ENCODE measurements at regions not wholly inside any gene's neighbourhood (a gene's known extent, or its start where the extent isn't known, plus 50 kb on each side); places are given as distances from the start of the nearest gene placed in this dataset.

GRCh38 chr14:56374421-56374820 is 205.2 kb upstream of the TMEM260 start (continued):
- TF ChIP-seq USF1 (IDR thresholded peaks at IDR 0.05; ENCODE audit: borderline replicate concordance, low read depth), result no peak

GRCh38 chr14:56378046-56378445 is 201.6 kb upstream of the TMEM260 start:
- no peaks in the 10 kb centered on the region for H3K9me3 ChIP-seq
- H3K79me2 ChIP-seq (ENCODE audit: insufficient read depth), result no peaks in the 10 kb centered on the region
- no peaks in the 10 kb centered on the region for H3K9me2 ChIP-seq
- no peak overlapping the region for H3K9ac ChIP-seq
- H2AFZ ChIP-seq (ENCODE audit: low read depth), result no peak overlapping the region
- POLR2A ChIA-PET, result no interaction called here
- H3K27me3 ChIP-seq (ENCODE audit: insufficient read depth), result no peaks in the 10 kb centered on the region; the same call in 1 of the 2 replicates
- no peaks in the 10 kb centered on the region for H3K36me3 ChIP-seq (replicated peaks in 1 of 2; ENCODE audit: control insufficient read depth in 1 of 2, insufficient read depth in 2 of 2, low read length in 1 of 2)
- CTCF ChIA-PET, result no interaction called here
- H3K4me2 ChIP-seq, result no peak overlapping the region
- H3K4me1 ChIP-seq (ENCODE audit: control insufficient read depth in 1 of 2, insufficient read depth in 2 of 2, low read depth in 1 of 2, low read length in 1 of 2), result no peaks in the 10 kb centered on the region
- no peaks in the 10 kb centered on the region for H4K20me1 ChIP-seq (ENCODE audit: insufficient read depth)
- H3K27ac ChIP-seq (ENCODE audit: low read depth in 2 of 2, low read length in 1 of 2), result no peak overlapping the region
- no peaks in the 10 kb centered on the region for H3F3A ChIP-seq (replicated peaks; ENCODE audit: insufficient read depth)
- DNase-seq, result no peak
- no peak for TF ChIP-seq GATA2 (CRISPR knock-in tag; IDR thresholded peaks at IDR 0.05)
- H3K4me3 ChIP-seq (ENCODE audit: low read depth in 2 of 2, low read length in 1 of 2), result no peak overlapping the region
- WGBS (ENCODE audit: low lambda C conversion rate), result 6% methylated on average over 4 of the region's 4 CpGs

DNA sequence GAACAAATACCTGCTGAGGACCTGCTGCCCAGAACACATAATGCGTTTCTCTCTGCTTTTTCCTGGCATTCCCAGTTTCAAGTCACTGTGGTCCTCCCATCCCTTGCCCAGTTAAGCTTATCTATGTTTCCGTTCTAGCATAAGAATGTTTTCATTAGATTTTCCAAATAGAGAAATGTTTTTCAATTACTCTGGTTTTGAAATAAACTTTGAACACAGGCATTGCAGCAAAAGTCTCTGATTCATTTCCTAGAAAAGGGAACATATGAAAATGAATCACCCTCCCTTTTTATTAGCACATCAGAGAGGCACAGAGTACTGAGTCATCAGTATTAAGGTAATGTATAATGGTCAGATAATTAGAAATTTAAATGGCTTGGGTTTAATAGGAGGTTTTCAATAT is 201.1 kb upstream of the TMEM260 start:
- Histone ChIP-seq H3K4me1 (ENCODE audit: control insufficient read depth in 1 of 2, insufficient read depth in 2 of 2, low read depth in 1 of 2, low read length in 1 of 2) (no peaks in the 10 kb centered on the region), H3K4me2 (no peak overlapping the region), H3K36me3 (replicated peaks in 1 of 2; ENCODE audit: control insufficient read depth in 1 of 2, insufficient read depth in 2 of 2, low read length in 1 of 2) (no peaks in the 10 kb centered on the region), H3K27ac (ENCODE audit: low read depth in 2 of 2, low read length in 1 of 2) (no peak overlapping the region), H3K9me2 (no peaks in the 10 kb centered on the region), H3K4me3 (ENCODE audit: low read depth in 2 of 2, low read length in 1 of 2) (no peak overlapping the region), H3F3A (replicated peaks; ENCODE audit: insufficient read depth) (no peaks in the 10 kb centered on the region), H3K9ac (no peak overlapping the region), H4K20me1 (ENCODE audit: insufficient read depth) (no peaks in the 10 kb centered on the region), H3K79me2 (ENCODE audit: insufficient read depth) (no peaks in the 10 kb centered on the region), H3K27me3 (ENCODE audit: insufficient read depth) (no peaks in the 10 kb centered on the region; the same call in 1 of the 2 replicates), H3K9me3 (no peaks in the 10 kb centered on the region), H2AFZ (ENCODE audit: low read depth) (no peak overlapping the region)
- WGBS (ENCODE audit: low lambda C conversion rate), result 10% methylated on average over 2 of the region's 2 CpGs
- ChIA-PET POLR2A (no interaction called here), CTCF (interaction anchor here (0.9 kb wide), 1 partner anchor 11 kb away, joined by 3 read pairs; no protein-coding TSS in a partner anchor)
- no peak for TF ChIP-seq RFX5 (IDR thresholded peaks at IDR 0.05; ENCODE audit: low read length)
- no peak for TF ChIP-seq CTCF (IDR thresholded peaks at IDR 0.05)
- no peak for TF ChIP-seq RAD21 (IDR thresholded peaks at IDR 0.05; ENCODE audit: low read length)
- no peak for TF ChIP-seq MAX (IDR thresholded peaks at IDR 0.05; ENCODE audit: low read depth)
- no peak for TF ChIP-seq EZH2phosphoT487 (IDR thresholded peaks at IDR 0.05; ENCODE audit: borderline replicate concordance, low read depth)
- TF ChIP-seq FOXM1 (IDR thresholded peaks at IDR 0.05; ENCODE audit: low read depth), result no peak
- no peak for TF ChIP-seq JUND (IDR thresholded peaks at IDR 0.05)
- no peak for TF ChIP-seq ZBTB33 (IDR thresholded peaks at IDR 0.05; ENCODE audit: borderline replicate concordance, low read depth)
- TF ChIP-seq NFIC (IDR thresholded peaks at IDR 0.05; ENCODE audit: borderline replicate concordance), result no peak
- TF ChIP-seq, protein P1, sequence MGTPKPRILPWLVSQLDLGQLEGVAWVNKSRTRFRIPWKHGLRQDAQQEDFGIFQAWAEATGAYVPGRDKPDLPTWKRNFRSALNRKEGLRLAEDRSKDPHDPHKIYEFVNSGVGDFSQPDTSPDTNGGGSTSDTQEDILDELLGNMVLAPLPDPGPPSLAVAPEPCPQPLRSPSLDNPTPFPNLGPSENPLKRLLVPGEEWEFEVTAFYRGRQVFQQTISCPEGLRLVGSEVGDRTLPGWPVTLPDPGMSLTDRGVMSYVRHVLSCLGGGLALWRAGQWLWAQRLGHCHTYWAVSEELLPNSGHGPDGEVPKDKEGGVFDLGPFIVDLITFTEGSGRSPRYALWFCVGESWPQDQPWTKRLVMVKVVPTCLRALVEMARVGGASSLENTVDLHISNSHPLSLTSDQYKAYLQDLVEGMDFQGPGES (IDR thresholded peaks at IDR 0.05; ENCODE audit: low read depth, low read length), result no peak
- no peak for TF ChIP-seq USF1 (IDR thresholded peaks at IDR 0.05; ENCODE audit: borderline replicate concordance, low read depth)
- no peak for TF ChIP-seq TAF1 (IDR thresholded peaks at IDR 0.05; ENCODE audit: borderline replicate concordance, low read depth, low read length)
- no peak for TF ChIP-seq USF2 (IDR thresholded peaks at IDR 0.05; ENCODE audit: borderline replicate concordance, low read depth, low read length)
- no peak for DNase-seq

Measured in SK-N-SH (cell line).